ENCODE measurements at regions not wholly inside any gene's neighbourhood (a gene's known extent, or its start where the extent isn't known, plus 50 kb on each side); places are given as distances from the start of the nearest gene placed in this dataset.

DNA sequence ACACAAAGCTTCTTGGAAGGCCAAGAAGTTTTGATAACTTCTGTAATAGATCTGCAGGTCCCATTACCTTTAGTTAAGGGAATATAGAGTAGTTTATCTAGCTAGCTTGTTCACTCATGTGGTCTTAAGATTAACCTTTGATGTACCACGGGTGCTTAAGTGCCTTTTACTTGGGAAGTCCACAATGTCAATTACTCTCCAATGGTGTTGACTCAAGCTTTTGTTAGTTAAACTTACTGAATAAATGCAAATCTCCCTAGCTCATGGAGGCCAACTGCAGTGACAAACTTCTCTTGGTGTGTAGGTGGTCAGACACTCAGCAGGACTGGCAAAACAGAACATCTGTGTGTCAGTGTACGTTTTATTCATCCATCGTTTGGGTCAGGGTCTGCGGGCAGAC is 501.5 kb downstream of the ELAVL2 start:
- TF ChIP-seq, protein P1, sequence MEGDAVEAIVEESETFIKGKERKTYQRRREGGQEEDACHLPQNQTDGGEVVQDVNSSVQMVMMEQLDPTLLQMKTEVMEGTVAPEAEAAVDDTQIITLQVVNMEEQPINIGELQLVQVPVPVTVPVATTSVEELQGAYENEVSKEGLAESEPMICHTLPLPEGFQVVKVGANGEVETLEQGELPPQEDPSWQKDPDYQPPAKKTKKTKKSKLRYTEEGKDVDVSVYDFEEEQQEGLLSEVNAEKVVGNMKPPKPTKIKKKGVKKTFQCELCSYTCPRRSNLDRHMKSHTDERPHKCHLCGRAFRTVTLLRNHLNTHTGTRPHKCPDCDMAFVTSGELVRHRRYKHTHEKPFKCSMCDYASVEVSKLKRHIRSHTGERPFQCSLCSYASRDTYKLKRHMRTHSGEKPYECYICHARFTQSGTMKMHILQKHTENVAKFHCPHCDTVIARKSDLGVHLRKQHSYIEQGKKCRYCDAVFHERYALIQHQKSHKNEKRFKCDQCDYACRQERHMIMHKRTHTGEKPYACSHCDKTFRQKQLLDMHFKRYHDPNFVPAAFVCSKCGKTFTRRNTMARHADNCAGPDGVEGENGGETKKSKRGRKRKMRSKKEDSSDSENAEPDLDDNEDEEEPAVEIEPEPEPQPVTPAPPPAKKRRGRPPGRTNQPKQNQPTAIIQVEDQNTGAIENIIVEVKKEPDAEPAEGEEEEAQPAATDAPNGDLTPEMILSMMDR (conservative IDR thresholded peaks at IDR 0.05; ENCODE audit: low read depth) = no peak
- ChIA-PET POLR2A (ENCODE audit: low non-redundant PET) (no interaction called here), CTCF (interaction anchor here (0.6 kb wide), 1 partner anchor 796 kb away, joined by 3 read pairs; no protein-coding TSS in a partner anchor)
- H3K27ac ChIP-seq = no peak overlapping the region
- no peak for DNase-seq (ENCODE audit: low spot score)

DNA sequence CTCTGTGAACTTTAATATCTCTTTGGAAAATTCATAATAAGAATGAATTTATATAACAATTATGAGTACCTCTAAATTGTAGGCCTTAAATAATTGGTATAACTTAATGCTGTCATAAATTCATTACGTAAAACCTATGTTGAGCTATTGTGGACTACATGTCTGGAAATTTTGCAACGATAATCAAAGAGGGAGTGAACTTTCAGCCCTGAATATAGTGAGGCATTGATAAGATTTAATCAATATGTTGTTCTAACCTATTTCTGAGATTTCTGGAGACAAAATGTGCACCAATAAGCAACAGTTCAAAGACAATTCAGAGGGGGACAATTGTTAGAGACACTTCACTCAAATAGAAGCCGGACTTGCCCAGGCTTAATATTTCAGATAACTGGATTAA is 499.4 kb downstream of the ELAVL2 start:
- TF ChIP-seq, protein P1 (conservative IDR thresholded peaks at IDR 0.05; ENCODE audit: low read depth) = no peak
- CTCF ChIA-PET = no interaction called here
- no peak overlapping the region for H3K27ac ChIP-seq
- POLR2A ChIA-PET (ENCODE audit: low non-redundant PET) = no interaction called here
- no peak for DNase-seq (ENCODE audit: low spot score)

- no peak overlapping the region for H3K27ac ChIP-seq
- TF ChIP-seq, protein P1 (conservative IDR thresholded peaks at IDR 0.05; ENCODE audit: low read depth) = no peak
- POLR2A ChIA-PET (ENCODE audit: low non-redundant PET) = no interaction called here
- no peak for DNase-seq (ENCODE audit: low spot score)
- CTCF ChIA-PET = no interaction called here
Measured at GRCh38 chr9:23341346-23341745, 484.7 kb downstream of the ELAVL2 start.

GRCh38 chr9:23342291-23342690 is 483.7 kb downstream of the ELAVL2 start:
- TF ChIP-seq, protein P1 (conservative IDR thresholded peaks at IDR 0.05; ENCODE audit: low read depth) = no peak
- no peak overlapping the region for H3K27ac ChIP-seq
- CTCF ChIA-PET = no interaction called here
- no peak for DNase-seq (ENCODE audit: low spot score)
- POLR2A ChIA-PET (ENCODE audit: low non-redundant PET) = no interaction called here

- DNase-seq (ENCODE audit: low spot score) = no peak
- CTCF ChIA-PET = no interaction called here
- POLR2A ChIA-PET (ENCODE audit: low non-redundant PET) = no interaction called here
- H3K27ac ChIP-seq = no peak overlapping the region
- TF ChIP-seq, protein P1 (conservative IDR thresholded peaks at IDR 0.05; ENCODE audit: low read depth) = no peak
Measured at GRCh38 chr9:23343226-23343625, 482.8 kb downstream of the ELAVL2 start.

GRCh38 chr9:23361096-23361495 is 464.9 kb downstream of the ELAVL2 start:
- no peak overlapping the region for H3K27ac ChIP-seq
- TF ChIP-seq, protein P1 (conservative IDR thresholded peaks at IDR 0.05; ENCODE audit: low read depth) = no peak
- ChIA-PET CTCF (no interaction called here), POLR2A (ENCODE audit: low non-redundant PET) (no interaction called here)
- no peak for DNase-seq (ENCODE audit: low spot score)

GRCh38 chr9:23372703-23373102 is 453.3 kb downstream of the ELAVL2 start:
- POLR2A ChIA-PET (ENCODE audit: low non-redundant PET) = no interaction called here
- DNase-seq (ENCODE audit: low spot score) = no peak
- no peak overlapping the region for H3K27ac ChIP-seq
- TF ChIP-seq, protein P1 (conservative IDR thresholded peaks at IDR 0.05; ENCODE audit: low read depth) = no peak
- CTCF ChIA-PET = no interaction called here
